ENCODE measurements at regions not wholly inside any gene's neighbourhood (a gene's known extent, or its start where the extent isn't known, plus 50 kb on each side); places are given as distances from the start of the nearest gene placed in this dataset.

- H3K9me3 ChIP-seq (ENCODE audit: control insufficient read depth, low read length, poor library complexity, severe bottlenecking) = no peaks in the 10 kb centered on the region
- Mint-ChIP-seq H3K4me3 (no peak overlapping the region), H3K4me1 (no peaks in the 10 kb centered on the region)
Measured at GRCh38 chr4:138948918-138949317, 66.7 kb upstream of the NOCT start.

GRCh38 chr4:138946306-138946705 lies 69.3 kb upstream of the NOCT start:
- ATAC-seq (no peak), DNase-seq (no peak)
- Mint-ChIP-seq H3K27ac (no peak overlapping the region), H3K4me1 (no peaks in the 10 kb centered on the region), H3K36me3 (ENCODE audit: low read depth) (no peaks in the 10 kb centered on the region), H3K27me3 (peaks cover 20% of the 10 kb centered on the region), H3K4me3 (no peak overlapping the region)
- H3K9me3 ChIP-seq (ENCODE audit: control insufficient read depth, low read length, poor library complexity, severe bottlenecking) = no peaks in the 10 kb centered on the region

More at GRCh38 chr4:138948918-138949317, 66.7 kb upstream of the NOCT start:
- no peak for DNase-seq
- no peak for ATAC-seq
- Mint-ChIP-seq H3K27ac (no peak overlapping the region), H3K36me3 (ENCODE audit: low read depth) (peaks cover 2% of the 10 kb centered on the region), H3K27me3 (peaks cover 13% of the 10 kb centered on the region)

GRCh38 chr4:138945840-138946239 lies 69.7 kb upstream of the NOCT start:
- no peaks in the 10 kb centered on the region for H3K4me1 Mint-ChIP-seq
- ATAC-seq (no peak), DNase-seq (no peak)
- H3K27ac Mint-ChIP-seq = no peak overlapping the region
- no peaks in the 10 kb centered on the region for H3K36me3 Mint-ChIP-seq (ENCODE audit: low read depth)
- H3K4me3 Mint-ChIP-seq = no peak overlapping the region
- no peaks in the 10 kb centered on the region for H3K9me3 ChIP-seq (ENCODE audit: control insufficient read depth, low read length, poor library complexity, severe bottlenecking)
- H3K27me3 Mint-ChIP-seq = peaks cover 20% of the 10 kb centered on the region

- no peaks in the 10 kb centered on the region for H3K36me3 Mint-ChIP-seq (ENCODE audit: low read depth)
- H3K27ac Mint-ChIP-seq = no peak overlapping the region
- H3K27me3 Mint-ChIP-seq = peaks cover 23% of the 10 kb centered on the region
- H3K4me3 Mint-ChIP-seq = no peak overlapping the region
- no peaks in the 10 kb centered on the region for H3K4me1 Mint-ChIP-seq
- H3K9me3 ChIP-seq (ENCODE audit: control insufficient read depth, low read length, poor library complexity, severe bottlenecking) = no peaks in the 10 kb centered on the region
- ATAC-seq = no peak
- DNase-seq = no peak
Measured at GRCh38 chr4:138945401-138945800, 70.2 kb upstream of the NOCT start.

GRCh38 chr4:138943893-138944292 lies 71.7 kb upstream of the NOCT start:
- H3K27me3 Mint-ChIP-seq = peaks cover 31% of the 10 kb centered on the region
- H3K4me3 Mint-ChIP-seq = no peak overlapping the region
- no peaks in the 10 kb centered on the region for H3K4me1 Mint-ChIP-seq
- no peak for DNase-seq
- H3K27ac Mint-ChIP-seq = no peak overlapping the region
- H3K9me3 ChIP-seq (ENCODE audit: control insufficient read depth, low read length, poor library complexity, severe bottlenecking) = no peaks in the 10 kb centered on the region
- H3K36me3 Mint-ChIP-seq (ENCODE audit: low read depth) = no peaks in the 10 kb centered on the region
- ATAC-seq = no peak

- Mint-ChIP-seq H3K27ac (no peak overlapping the region), H3K4me1 (peaks cover 3% of the 10 kb centered on the region), H3K4me3 (no peak overlapping the region), H3K27me3 (peaks cover 42% of the 10 kb centered on the region), H3K36me3 (ENCODE audit: low read depth) (no peaks in the 10 kb centered on the region)
- no peaks in the 10 kb centered on the region for H3K9me3 ChIP-seq (ENCODE audit: control insufficient read depth, low read length, poor library complexity, severe bottlenecking)
- DNase-seq = no peak
- ATAC-seq = no peak
Measured at GRCh38 chr4:138941037-138941436, 74.5 kb upstream of the NOCT start.

GRCh38 chr4:138939960-138940359 lies 75.6 kb upstream of the NOCT start:
- H3K36me3 Mint-ChIP-seq (ENCODE audit: low read depth) = no peaks in the 10 kb centered on the region
- ATAC-seq (no peak), DNase-seq (no peak)
- H3K9me3 ChIP-seq (ENCODE audit: control insufficient read depth, low read length, poor library complexity, severe bottlenecking) = no peaks in the 10 kb centered on the region
- peaks cover 36% of the 10 kb centered on the region for H3K27me3 Mint-ChIP-seq
- no peak overlapping the region for H3K4me3 Mint-ChIP-seq
- no peak overlapping the region for H3K27ac Mint-ChIP-seq
- peaks cover 3% of the 10 kb centered on the region for H3K4me1 Mint-ChIP-seq

- no peaks in the 10 kb centered on the region for H3K36me3 Mint-ChIP-seq (ENCODE audit: low read depth)
- ATAC-seq (no peak), DNase-seq (no peak)
- no peaks in the 10 kb centered on the region for H3K9me3 ChIP-seq (ENCODE audit: control insufficient read depth, low read length, poor library complexity, severe bottlenecking)
- H3K27me3 Mint-ChIP-seq = peaks cover 32% of the 10 kb centered on the region
- no peak overlapping the region for H3K27ac Mint-ChIP-seq
- H3K4me1 Mint-ChIP-seq = peaks cover 3% of the 10 kb centered on the region
- H3K4me3 Mint-ChIP-seq = no peak overlapping the region
Measured at GRCh38 chr4:138938366-138938690, 77.3 kb upstream of the NOCT start.

- H3K36me3 Mint-ChIP-seq (ENCODE audit: low read depth) = peaks cover 7% of the 10 kb centered on the region
- no peak overlapping the region for H3K4me3 Mint-ChIP-seq
- no peak for ATAC-seq
- H3K27ac Mint-ChIP-seq = no peak overlapping the region
- no peaks in the 10 kb centered on the region for H3K9me3 ChIP-seq (ENCODE audit: control insufficient read depth, low read length, poor library complexity, severe bottlenecking)
- peaks cover 33% of the 10 kb centered on the region for H3K27me3 Mint-ChIP-seq
- no peak for DNase-seq
- H3K4me1 Mint-ChIP-seq = peaks cover 3% of the 10 kb centered on the region
Measured at GRCh38 chr4:138935135-138935807, 80.3 kb upstream of the NOCT start.

- no peak overlapping the region for H3K27ac Mint-ChIP-seq
- no peak overlapping the region for H3K4me3 Mint-ChIP-seq
- no peaks in the 10 kb centered on the region for H3K4me1 Mint-ChIP-seq
- peaks cover 27% of the 10 kb centered on the region for H3K27me3 Mint-ChIP-seq
- ATAC-seq (no peak), DNase-seq (no peak)
- no peaks in the 10 kb centered on the region for H3K9me3 ChIP-seq (ENCODE audit: control insufficient read depth, low read length, poor library complexity, severe bottlenecking)
- peaks cover 7% of the 10 kb centered on the region for H3K36me3 Mint-ChIP-seq (ENCODE audit: low read depth)
Measured at GRCh38 chr4:138927072-138927471, 88.5 kb upstream of the NOCT start.

- Mint-ChIP-seq H3K4me3 (no peak overlapping the region), H3K36me3 (ENCODE audit: low read depth) (no peaks in the 10 kb centered on the region), H3K27me3 (peaks cover 19% of the 10 kb centered on the region), H3K27ac (no peak overlapping the region), H3K4me1 (no peaks in the 10 kb centered on the region)
- DNase-seq = no peak
- no peak for ATAC-seq
- no peaks in the 10 kb centered on the region for H3K9me3 ChIP-seq (ENCODE audit: control insufficient read depth, low read length, poor library complexity, severe bottlenecking)
Measured at GRCh38 chr4:138925495-138925894, 90.1 kb upstream of the NOCT start.

GRCh38 chr4:138919094-138919936 lies 96.3 kb upstream of the NOCT start:
- Mint-ChIP-seq H3K36me3 (ENCODE audit: low read depth) (no peaks in the 10 kb centered on the region), H3K4me3 (peak overlapping the region; percentile 36), H3K27me3 (peaks cover 22% of the 10 kb centered on the region), H3K27ac (no peak overlapping the region), H3K4me1 (peaks cover 3% of the 10 kb centered on the region)
- DNase-seq = peak in 1 of 3 donors; percentile 46
- peak; percentile 77 for ATAC-seq
- no peaks in the 10 kb centered on the region for H3K9me3 ChIP-seq (ENCODE audit: control insufficient read depth, low read length, poor library complexity, severe bottlenecking)

GRCh38 chr4:138918169-138918869 lies 97.3 kb upstream of the NOCT start:
- H3K36me3 Mint-ChIP-seq (ENCODE audit: low read depth) = no peaks in the 10 kb centered on the region
- H3K4me1 Mint-ChIP-seq = peaks cover 3% of the 10 kb centered on the region
- no peak overlapping the region for H3K4me3 Mint-ChIP-seq
- H3K9me3 ChIP-seq (ENCODE audit: control insufficient read depth, low read length, poor library complexity, severe bottlenecking) = no peaks in the 10 kb centered on the region
- peaks cover 22% of the 10 kb centered on the region for H3K27me3 Mint-ChIP-seq
- H3K27ac Mint-ChIP-seq = no peak overlapping the region
- no peak for DNase-seq
- ATAC-seq = no peak
